ENCODE measurements at regions not wholly inside any gene's neighbourhood (a gene's known extent, or its start where the extent isn't known, plus 50 kb on each side); places are given as distances from the start of the nearest gene placed in this dataset.
"Not testable (repeated sequence)": the region's sequence is repeated elsewhere in the genome, so short reads cannot be mapped to it uniquely, and the experiment has no call there.

- not testable (repeated sequence) for H3K4me1 Mint-ChIP-seq (ENCODE audit: low read depth); DNase-seq (ENCODE audit: low spot score); H3K27me3 Mint-ChIP-seq (ENCODE audit: low read depth); H3K27ac Mint-ChIP-seq (ENCODE audit: unreplicated experiment); H3K4me3 Mint-ChIP-seq (ENCODE audit: unreplicated experiment); H3K36me3 Mint-ChIP-seq (ENCODE audit: low read depth)
- H3K9me3 Mint-ChIP-seq (ENCODE audit: low read depth), result peaks cover 18% of the 10 kb centered on the region
These were observed 83.0 kb downstream of the POTEC start for GRCh38 chr18:14460364-14460763.

- peaks cover 18% of the 10 kb centered on the region for H3K9me3 Mint-ChIP-seq (ENCODE audit: low read depth)
- H3K27me3 Mint-ChIP-seq (ENCODE audit: low read depth); H3K4me3 Mint-ChIP-seq (ENCODE audit: unreplicated experiment); H3K4me1 Mint-ChIP-seq (ENCODE audit: low read depth); DNase-seq (ENCODE audit: low spot score); H3K27ac Mint-ChIP-seq (ENCODE audit: unreplicated experiment); H3K36me3 Mint-ChIP-seq (ENCODE audit: low read depth): not testable (repeated sequence)
These were observed 83.6 kb downstream of the POTEC start for GRCh38 chr18:14459826-14460225.

- not testable (repeated sequence) for H3K4me1 Mint-ChIP-seq (ENCODE audit: low read depth); DNase-seq (ENCODE audit: low spot score); H3K36me3 Mint-ChIP-seq (ENCODE audit: low read depth); H3K27me3 Mint-ChIP-seq (ENCODE audit: low read depth); H3K9me3 Mint-ChIP-seq (ENCODE audit: low read depth); H3K4me3 Mint-ChIP-seq (ENCODE audit: unreplicated experiment); H3K27ac Mint-ChIP-seq (ENCODE audit: unreplicated experiment)
These were observed 85.1 kb downstream of the POTEC start for GRCh38 chr18:14458009-14458945.

GRCh38 chr18:14450637-14451009, 92.8 kb downstream of the POTEC start:
- H3K27me3 Mint-ChIP-seq (ENCODE audit: low read depth); DNase-seq (ENCODE audit: low spot score); H3K4me1 Mint-ChIP-seq (ENCODE audit: low read depth); H3K27ac Mint-ChIP-seq (ENCODE audit: unreplicated experiment); H3K4me3 Mint-ChIP-seq (ENCODE audit: unreplicated experiment); H3K36me3 Mint-ChIP-seq (ENCODE audit: low read depth): not testable (repeated sequence)
- peaks cover 14% of the 10 kb centered on the region for H3K9me3 Mint-ChIP-seq (ENCODE audit: low read depth)

GRCh38 chr18:14449995-14450636, 93.3 kb downstream of the POTEC start:
- not testable (repeated sequence) for H3K27me3 Mint-ChIP-seq (ENCODE audit: low read depth); H3K36me3 Mint-ChIP-seq (ENCODE audit: low read depth); DNase-seq (ENCODE audit: low spot score); H3K4me3 Mint-ChIP-seq (ENCODE audit: unreplicated experiment); H3K27ac Mint-ChIP-seq (ENCODE audit: unreplicated experiment); H3K4me1 Mint-ChIP-seq (ENCODE audit: low read depth)
- peaks cover 14% of the 10 kb centered on the region for H3K9me3 Mint-ChIP-seq (ENCODE audit: low read depth)

GRCh38 chr18:14449062-14449461, 94.3 kb downstream of the POTEC start:
- not testable (repeated sequence) for DNase-seq (ENCODE audit: low spot score); H3K36me3 Mint-ChIP-seq (ENCODE audit: low read depth); H3K27me3 Mint-ChIP-seq (ENCODE audit: low read depth); H3K27ac Mint-ChIP-seq (ENCODE audit: unreplicated experiment); H3K4me3 Mint-ChIP-seq (ENCODE audit: unreplicated experiment); H3K4me1 Mint-ChIP-seq (ENCODE audit: low read depth)
- H3K9me3 Mint-ChIP-seq (ENCODE audit: low read depth), result peaks cover 17% of the 10 kb centered on the region

- not testable (repeated sequence) for H3K4me1 Mint-ChIP-seq (ENCODE audit: low read depth); H3K27ac Mint-ChIP-seq (ENCODE audit: unreplicated experiment); H3K27me3 Mint-ChIP-seq (ENCODE audit: low read depth); DNase-seq (ENCODE audit: low spot score); H3K36me3 Mint-ChIP-seq (ENCODE audit: low read depth); H3K4me3 Mint-ChIP-seq (ENCODE audit: unreplicated experiment)
- peaks cover 17% of the 10 kb centered on the region for H3K9me3 Mint-ChIP-seq (ENCODE audit: low read depth)
These were observed 95.7 kb downstream of the POTEC start for GRCh38 chr18:14447715-14448114.

- H3K4me1 Mint-ChIP-seq (ENCODE audit: low read depth); H3K36me3 Mint-ChIP-seq (ENCODE audit: low read depth); DNase-seq (ENCODE audit: low spot score); H3K4me3 Mint-ChIP-seq (ENCODE audit: unreplicated experiment); H3K27me3 Mint-ChIP-seq (ENCODE audit: low read depth); H3K27ac Mint-ChIP-seq (ENCODE audit: unreplicated experiment): not testable (repeated sequence)
- peaks cover 17% of the 10 kb centered on the region for H3K9me3 Mint-ChIP-seq (ENCODE audit: low read depth)
These were observed 107.9 kb downstream of the POTEC start for GRCh38 chr18:14435460-14435859.

- H3K36me3 Mint-ChIP-seq (ENCODE audit: low read depth); H3K4me1 Mint-ChIP-seq (ENCODE audit: low read depth); H3K27ac Mint-ChIP-seq (ENCODE audit: unreplicated experiment); DNase-seq (ENCODE audit: low spot score); H3K4me3 Mint-ChIP-seq (ENCODE audit: unreplicated experiment); H3K27me3 Mint-ChIP-seq (ENCODE audit: low read depth): not testable (repeated sequence)
- H3K9me3 Mint-ChIP-seq (ENCODE audit: low read depth), result peaks cover 27% of the 10 kb centered on the region
These were observed 111.0 kb downstream of the POTEC start for GRCh38 chr18:14432371-14432770.

- DNase-seq (ENCODE audit: low spot score), result not testable (repeated sequence)
- H3K9me3 Mint-ChIP-seq (ENCODE audit: low read depth), result peaks cover 28% of the 10 kb centered on the region
These were observed 112.3 kb downstream of the POTEC start for GRCh38 chr18:14431031-14431521.

GRCh38 chr18:14415806-14416205, 127.6 kb downstream of the POTEC start:
- not testable (repeated sequence) for DNase-seq (ENCODE audit: low spot score); H3K27me3 Mint-ChIP-seq (ENCODE audit: low read depth); H3K4me1 Mint-ChIP-seq (ENCODE audit: low read depth); H3K4me3 Mint-ChIP-seq (ENCODE audit: unreplicated experiment); H3K36me3 Mint-ChIP-seq (ENCODE audit: low read depth); H3K27ac Mint-ChIP-seq (ENCODE audit: unreplicated experiment)
- H3K9me3 Mint-ChIP-seq (ENCODE audit: low read depth), result peaks cover 17% of the 10 kb centered on the region

More at GRCh38 chr18:14431031-14431521, 112.3 kb downstream of the POTEC start:
- not testable (repeated sequence) for H3K36me3 Mint-ChIP-seq (ENCODE audit: low read depth); H3K27me3 Mint-ChIP-seq (ENCODE audit: low read depth); H3K4me1 Mint-ChIP-seq (ENCODE audit: low read depth); H3K27ac Mint-ChIP-seq (ENCODE audit: unreplicated experiment); H3K4me3 Mint-ChIP-seq (ENCODE audit: unreplicated experiment)

- H3K4me3 Mint-ChIP-seq (ENCODE audit: unreplicated experiment); DNase-seq (ENCODE audit: low spot score); H3K27ac Mint-ChIP-seq (ENCODE audit: unreplicated experiment); H3K27me3 Mint-ChIP-seq (ENCODE audit: low read depth); H3K4me1 Mint-ChIP-seq (ENCODE audit: low read depth); H3K36me3 Mint-ChIP-seq (ENCODE audit: low read depth): not testable (repeated sequence)
- H3K9me3 Mint-ChIP-seq (ENCODE audit: low read depth), result peaks cover 17% of the 10 kb centered on the region
These were observed 128.0 kb downstream of the POTEC start for GRCh38 chr18:14415399-14415798.

Measured in chondrocyte (in vitro differentiated cells).